WERI-Rb-1 (cell line): ENCODE measurements at regions not wholly inside any gene's neighbourhood (a gene's known extent, or its start where the extent isn't known, plus 50 kb on each side); places are given as distances from the start of the nearest gene placed in this dataset.

ENCODE experiments used
- DNase-seq: peaks from one replicate; pipeline ENCODE4 v3.0.0-alpha.2; 2020
- H3K27ac ChIP-seq: fragments of 250-450 bp; sonication (Bioruptor Pico); 2 replicates; pipeline ENCODE4 v1.5.1; 2020; ENCODE audit warnings: mild to moderate bottlenecking, moderate library complexity
- H3K27me3 ChIP-seq: fragments of 250-450 bp; sonication (Bioruptor Pico); 2 replicates; pipeline ENCODE4 v1.5.1; 2021; ENCODE audit warnings: mild to moderate bottlenecking, low read depth, moderate library complexity; ENCODE audit not compliant: insufficient read depth, severe bottlenecking
- H3K36me3 ChIP-seq: fragments of 250-450 bp; sonication (Bioruptor Pico); 2 replicates; pipeline ENCODE4 v1.5.1; 2020; ENCODE audit warnings: mild to moderate bottlenecking, moderate library complexity
- H3K4me3 ChIP-seq: 2 replicates; pipeline ENCODE4 v1.5.1; 2011; ENCODE audit warnings: low read depth, mild to moderate bottlenecking, control low read depth, low read length
- H3K9me3 ChIP-seq: fragments of 250-450 bp; sonication (Bioruptor Pico); 2 replicates; pipeline ENCODE4 v1.5.1; 2021; ENCODE audit warnings: mild to moderate bottlenecking, moderate library complexity; ENCODE audit not compliant: severe bottlenecking
- TF ChIP-seq, protein P1 (sequence below): IDR thresholded peaks from 2 replicates; pipeline ENCODE4 v1.5.1; 2011; ENCODE audit warnings: low read depth, mild to moderate bottlenecking, control low read depth, inconsistent platforms, low read length

DNA sequence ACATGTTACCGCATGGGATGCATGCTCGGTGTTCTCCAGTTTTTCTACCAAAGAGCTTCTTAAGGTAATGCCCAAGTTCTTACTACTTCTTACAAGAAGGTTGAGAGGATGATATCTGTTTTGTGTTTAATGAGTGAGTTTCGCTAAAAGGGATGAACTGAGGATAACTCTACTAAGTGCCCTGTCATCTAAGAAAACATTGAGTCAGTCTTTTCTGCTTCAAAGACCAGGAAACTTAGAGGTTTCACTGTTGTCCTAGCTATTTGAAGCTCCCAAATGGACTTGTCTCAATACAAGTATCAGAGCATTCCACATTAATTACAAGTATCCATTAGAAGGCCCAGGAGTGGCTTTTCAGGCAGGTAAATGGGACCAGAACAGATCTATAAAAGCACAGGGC lies 296.2 kb downstream of the KBTBD8 start:
- Histone ChIP-seq H3K36me3 (no peaks in the 10 kb centered on the region), H3K27me3 (no peaks in the 10 kb centered on the region), H3K27ac (no peak overlapping the region), H3K9me3 (no peaks in the 10 kb centered on the region), H3K4me3 (no peak overlapping the region)
- TF ChIP-seq, protein P1, sequence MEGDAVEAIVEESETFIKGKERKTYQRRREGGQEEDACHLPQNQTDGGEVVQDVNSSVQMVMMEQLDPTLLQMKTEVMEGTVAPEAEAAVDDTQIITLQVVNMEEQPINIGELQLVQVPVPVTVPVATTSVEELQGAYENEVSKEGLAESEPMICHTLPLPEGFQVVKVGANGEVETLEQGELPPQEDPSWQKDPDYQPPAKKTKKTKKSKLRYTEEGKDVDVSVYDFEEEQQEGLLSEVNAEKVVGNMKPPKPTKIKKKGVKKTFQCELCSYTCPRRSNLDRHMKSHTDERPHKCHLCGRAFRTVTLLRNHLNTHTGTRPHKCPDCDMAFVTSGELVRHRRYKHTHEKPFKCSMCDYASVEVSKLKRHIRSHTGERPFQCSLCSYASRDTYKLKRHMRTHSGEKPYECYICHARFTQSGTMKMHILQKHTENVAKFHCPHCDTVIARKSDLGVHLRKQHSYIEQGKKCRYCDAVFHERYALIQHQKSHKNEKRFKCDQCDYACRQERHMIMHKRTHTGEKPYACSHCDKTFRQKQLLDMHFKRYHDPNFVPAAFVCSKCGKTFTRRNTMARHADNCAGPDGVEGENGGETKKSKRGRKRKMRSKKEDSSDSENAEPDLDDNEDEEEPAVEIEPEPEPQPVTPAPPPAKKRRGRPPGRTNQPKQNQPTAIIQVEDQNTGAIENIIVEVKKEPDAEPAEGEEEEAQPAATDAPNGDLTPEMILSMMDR = no peak
- no peak for DNase-seq

DNA sequence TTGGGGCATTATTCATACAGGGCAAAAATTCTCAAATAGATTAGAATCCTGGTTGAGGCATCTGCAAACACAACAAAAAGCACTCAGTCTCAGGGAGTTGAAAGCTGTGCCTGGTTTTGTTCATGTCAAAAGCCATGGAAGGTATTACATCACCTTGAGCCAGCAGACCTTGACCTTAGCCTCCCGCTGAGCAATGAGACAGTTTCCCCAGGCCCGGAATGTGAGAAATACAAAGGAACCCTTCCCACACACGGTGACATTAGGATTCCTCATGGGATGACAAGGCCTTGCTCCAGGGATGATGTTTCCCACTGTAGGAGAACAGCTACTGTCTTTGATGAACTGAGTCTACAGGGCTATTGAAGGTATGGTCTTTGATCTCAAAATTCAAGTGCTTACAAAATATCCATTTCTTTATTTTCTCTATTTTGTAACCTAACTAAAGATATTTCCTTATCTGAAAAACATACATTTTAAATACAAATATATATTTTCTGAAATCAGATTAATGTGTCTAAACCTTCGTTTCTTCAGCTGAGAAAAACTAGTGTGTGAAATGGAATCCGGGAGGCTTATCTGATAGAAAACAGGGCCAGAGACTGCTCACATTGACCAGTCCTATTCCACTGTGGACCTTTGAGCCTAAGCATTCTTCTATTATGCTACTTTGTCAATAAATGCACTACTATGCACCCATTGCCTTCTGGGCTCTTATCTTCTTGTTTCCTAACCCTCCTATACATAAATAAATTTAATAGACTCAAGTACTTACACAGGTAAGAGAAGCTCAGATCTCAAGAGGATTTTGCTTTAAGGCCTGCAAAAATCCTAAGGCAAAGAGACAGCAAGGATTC lies 298.2 kb downstream of the KBTBD8 start:
- Histone ChIP-seq H3K9me3 (no peaks in the 10 kb centered on the region), H3K36me3 (no peaks in the 10 kb centered on the region), H3K27me3 (no peaks in the 10 kb centered on the region), H3K27ac (no peak overlapping the region), H3K4me3 (no peak overlapping the region)
- DNase-seq = no peak
- TF ChIP-seq, protein P1 = no peak

DNA sequence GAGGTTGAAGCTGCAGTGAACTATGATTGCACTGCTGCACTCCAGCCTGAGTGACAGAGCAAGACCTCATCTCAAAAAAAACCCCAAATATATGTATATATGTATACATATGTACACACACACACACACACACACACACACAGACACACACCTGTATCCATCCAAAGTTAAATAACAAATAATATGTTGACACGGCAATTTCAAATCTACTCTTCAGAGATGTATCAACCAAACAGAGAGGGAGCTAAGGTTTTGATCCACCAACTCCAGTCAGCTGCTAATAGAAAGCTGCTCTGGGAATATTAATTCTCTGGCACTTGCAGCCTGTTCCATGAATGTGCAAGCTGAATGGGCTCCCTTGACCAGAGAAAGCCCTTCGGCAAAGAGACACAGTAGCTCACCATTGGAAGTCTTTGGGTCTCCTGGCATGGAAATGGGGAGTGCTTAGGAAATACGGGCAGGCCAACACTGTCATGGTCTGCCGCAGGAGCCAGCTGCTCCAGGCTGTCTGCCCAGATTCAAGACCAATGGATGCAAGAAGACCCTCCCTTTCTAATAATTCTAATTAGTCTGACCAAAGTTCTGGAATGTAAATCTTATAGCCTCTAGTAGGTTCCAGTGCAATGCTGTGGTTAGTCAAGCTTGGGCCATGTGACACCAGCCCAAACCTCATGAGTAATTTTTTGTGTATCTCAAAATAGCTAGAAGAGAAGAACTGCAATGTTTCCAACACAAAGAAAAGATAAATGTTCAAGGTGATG lies 299.8 kb downstream of the KBTBD8 start:
- Histone ChIP-seq H3K36me3 (no peaks in the 10 kb centered on the region), H3K4me3 (no peak overlapping the region), H3K27me3 (no peaks in the 10 kb centered on the region), H3K27ac (no peak overlapping the region), H3K9me3 (no peaks in the 10 kb centered on the region)
- TF ChIP-seq, protein P1 = no peak
- DNase-seq = no peak

DNA sequence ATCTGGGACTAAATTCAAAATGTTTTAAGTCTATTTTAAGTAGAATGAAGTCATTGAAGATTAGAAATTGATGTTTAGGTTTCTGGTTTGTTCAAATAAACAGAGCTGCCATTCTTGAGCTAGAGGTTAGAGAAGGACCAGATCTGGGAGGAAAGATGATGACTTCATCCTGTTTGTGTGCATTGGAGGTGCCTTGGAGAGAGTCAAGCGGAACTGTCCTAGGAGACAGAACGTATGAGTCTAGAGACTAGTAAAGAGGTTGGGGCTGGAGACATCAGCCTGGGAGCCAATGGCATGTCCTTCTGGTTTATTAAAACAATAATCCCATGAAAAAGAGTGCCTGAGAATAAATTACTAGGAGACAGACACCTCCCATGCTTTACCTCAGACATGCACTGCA lies 303.4 kb downstream of the KBTBD8 start:
- Histone ChIP-seq H3K36me3 (no peaks in the 10 kb centered on the region), H3K27ac (no peak overlapping the region), H3K4me3 (no peak overlapping the region), H3K9me3 (no peaks in the 10 kb centered on the region), H3K27me3 (no peaks in the 10 kb centered on the region)
- TF ChIP-seq, protein P1 = no peak
- DNase-seq = no peak

DNA sequence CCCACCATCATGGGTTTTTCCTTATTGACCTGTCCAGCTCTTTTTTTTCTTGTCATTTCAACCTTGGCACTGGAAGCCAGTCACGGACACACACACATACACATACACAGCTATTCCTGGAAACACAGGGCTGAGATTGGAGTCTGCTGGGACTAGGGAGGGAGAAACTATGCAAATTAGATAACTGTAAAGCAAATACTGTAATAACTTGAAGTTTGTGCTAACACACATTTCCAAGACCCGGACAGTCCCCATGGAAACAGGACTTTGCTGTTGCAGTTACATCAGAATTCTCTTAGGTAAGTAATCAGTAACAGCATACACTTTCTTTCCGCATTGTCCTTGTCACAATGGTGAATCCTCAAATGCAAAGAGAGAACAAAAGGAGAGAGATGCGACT lies 304.4 kb downstream of the KBTBD8 start:
- DNase-seq = no peak
- no peak overlapping the region for H3K27ac ChIP-seq
- H3K4me3 ChIP-seq = no peak overlapping the region
- H3K9me3 ChIP-seq = no peaks in the 10 kb centered on the region
- H3K36me3 ChIP-seq = no peaks in the 10 kb centered on the region
- no peaks in the 10 kb centered on the region for H3K27me3 ChIP-seq
- TF ChIP-seq, protein P1 = no peak
